ENCODE measurements at regions not wholly inside any gene's neighbourhood (a gene's known extent, or its start where the extent isn't known, plus 50 kb on each side); places are given as distances from the start of the nearest gene placed in this dataset.

- DNase-seq (ENCODE audit: low read depth) = no peak
- no peak overlapping the region for H3K4me3 ChIP-seq (ENCODE audit: low read depth, low read length)
- no peak for TF ChIP-seq POLR2A (IDR thresholded peaks at IDR 0.05; ENCODE audit: extremely low read depth, insufficient read length)
- no peak for TF ChIP-seq MAX (IDR thresholded peaks at IDR 0.05; ENCODE audit: low read depth, low read length)
- TF ChIP-seq MYC (IDR thresholded peaks at IDR 0.05; ENCODE audit: low read depth, low read length) = no peak
- no peak for TF ChIP-seq CTCF (IDR thresholded peaks at IDR 0.05; ENCODE audit: low read depth, low read length)
Observed at GRCh38 chr5:164204338-164204946, 699.0 kb downstream of the MAT2B start.

- TF ChIP-seq CTCF (IDR thresholded peaks at IDR 0.05; ENCODE audit: low read depth, low read length) (no peak), POLR2A (IDR thresholded peaks at IDR 0.05; ENCODE audit: extremely low read depth, insufficient read length) (no peak), MYC (IDR thresholded peaks at IDR 0.05; ENCODE audit: low read depth, low read length) (no peak), MAX (IDR thresholded peaks at IDR 0.05; ENCODE audit: low read depth, low read length) (no peak)
- no peak for DNase-seq (ENCODE audit: low read depth)
- no peak overlapping the region for H3K4me3 ChIP-seq (ENCODE audit: low read depth, low read length)
Observed at GRCh38 chr5:164206196-164206595, 700.8 kb downstream of the MAT2B start.

- DNase-seq (ENCODE audit: low read depth) = no peak
- TF ChIP-seq POLR2A (IDR thresholded peaks at IDR 0.05; ENCODE audit: extremely low read depth, insufficient read length) = no peak
- TF ChIP-seq CTCF (IDR thresholded peaks at IDR 0.05; ENCODE audit: low read depth, low read length) = no peak
- no peak for TF ChIP-seq MAX (IDR thresholded peaks at IDR 0.05; ENCODE audit: low read depth, low read length)
- no peak for TF ChIP-seq MYC (IDR thresholded peaks at IDR 0.05; ENCODE audit: low read depth, low read length)
- no peak overlapping the region for H3K4me3 ChIP-seq (ENCODE audit: low read depth, low read length)
Observed at GRCh38 chr5:164207646-164208045, 702.2 kb downstream of the MAT2B start.

GRCh38 chr5:164210491-164210890 is 705.1 kb downstream of the MAT2B start:
- TF ChIP-seq MAX (IDR thresholded peaks at IDR 0.05; ENCODE audit: low read depth, low read length) (no peak), MYC (IDR thresholded peaks at IDR 0.05; ENCODE audit: low read depth, low read length) (no peak), CTCF (IDR thresholded peaks at IDR 0.05; ENCODE audit: low read depth, low read length) (no peak), POLR2A (IDR thresholded peaks at IDR 0.05; ENCODE audit: extremely low read depth, insufficient read length) (no peak)
- no peak for DNase-seq (ENCODE audit: low read depth)
- no peak overlapping the region for H3K4me3 ChIP-seq (ENCODE audit: low read depth, low read length)

- no peak for TF ChIP-seq CTCF (IDR thresholded peaks at IDR 0.05; ENCODE audit: low read depth, low read length)
- TF ChIP-seq POLR2A (IDR thresholded peaks at IDR 0.05; ENCODE audit: extremely low read depth, insufficient read length) = no peak
- TF ChIP-seq MYC (IDR thresholded peaks at IDR 0.05; ENCODE audit: low read depth, low read length) = no peak
- TF ChIP-seq MAX (IDR thresholded peaks at IDR 0.05; ENCODE audit: low read depth, low read length) = no peak
- no peak for DNase-seq (ENCODE audit: low read depth)
Observed at GRCh38 chr5:164214698-164215097, 709.3 kb downstream of the MAT2B start.

More at GRCh38 chr5:164214698-164215097, 709.3 kb downstream of the MAT2B start:
- no peak overlapping the region for H3K4me3 ChIP-seq (ENCODE audit: low read depth, low read length)

Data from NB4 (cell line).